ENCODE measurements at regions not wholly inside any gene's neighbourhood (a gene's known extent, or its start where the extent isn't known, plus 50 kb on each side); places are given as distances from the start of the nearest gene placed in this dataset.
"Not testable (repeated sequence)": the region's sequence is repeated elsewhere in the genome, so short reads cannot be mapped to it uniquely, and the experiment has no call there.

DNA sequence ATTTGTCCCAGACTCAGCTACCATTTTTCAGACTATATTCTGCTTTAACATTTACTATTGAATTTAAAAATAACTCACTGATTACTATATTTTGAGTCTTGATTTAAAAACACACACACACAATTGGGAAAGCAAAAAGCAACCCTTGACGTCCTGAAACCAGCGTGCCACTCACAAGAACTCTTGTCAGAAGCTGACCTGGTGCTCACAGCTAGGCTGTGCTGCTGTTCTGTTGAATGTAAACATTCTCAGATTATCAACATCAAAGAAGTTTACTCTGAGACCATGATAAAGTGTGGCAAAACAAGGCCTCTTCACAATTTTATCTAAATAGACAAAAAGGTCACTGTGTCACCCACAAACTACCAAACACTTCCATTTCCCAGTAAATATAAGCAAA is 62.6 kb upstream of the CACNA2D1 start:
- H3K9me2 ChIP-seq (ENCODE audit: insufficient read depth) = no peaks in the 10 kb centered on the region
- CTCF ChIA-PET = no interaction called here
- H3K4me3 ChIP-seq (replicated peaks in 1 of 2; ENCODE audit: low read depth in 1 of 2, low read length in 2 of 2) = no peak overlapping the region
- no peaks in the 10 kb centered on the region for H3K4me1 ChIP-seq (ENCODE audit: control insufficient read depth in 1 of 2, insufficient read depth in 2 of 2, low read length in 2 of 2)
- no peak overlapping the region for H3K9ac ChIP-seq (ENCODE audit: low read length)
- intact Hi-C loops (cut with micrococcal nuclease) = no loop called here
- H3K4me2 ChIP-seq (ENCODE audit: low read length) = no peak overlapping the region
- no peaks in the 10 kb centered on the region for H3K79me2 ChIP-seq (ENCODE audit: insufficient read depth, low read length)
- RAD21 ChIA-PET (ENCODE audit: low non-redundant PET in 1 of 2, low total read pairs in 2 of 2, uncharacterized antibody in 2 of 2, unreplicated experiment in 2 of 2) = no interaction called here
- ATAC-seq = no peak
- POLR2A ChIA-PET = no interaction called here
- no TSS peak for BruUV-seq (replicated peaks)
- TF ChIP-seq SP1 (IDR thresholded peaks at IDR 0.05; ENCODE audit: low read depth) (no peak), POLR2A (IDR thresholded peaks at IDR 0.05; ENCODE audit: borderline replicate concordance, extremely low read depth, insufficient read depth, insufficient read length) (no peak), ELF1 (IDR thresholded peaks at IDR 0.05; ENCODE audit: borderline replicate concordance, low read depth) (no peak), JUND (IDR thresholded peaks at IDR 0.05) (no peak)
- DNase-seq (ENCODE audit: low read depth, low spot score) = no peak
- no peaks in the 10 kb centered on the region; a peak in 1 of 4 replicates for H3K9me3 ChIP-seq (ENCODE audit: control insufficient read depth in 1 of 2, insufficient read depth in 1 of 2, low read depth in 1 of 2, low read length in 2 of 2)
- H3K27ac ChIP-seq (ENCODE audit: low read depth, low read length) = no peak overlapping the region
- H3K36me3 ChIP-seq (ENCODE audit: control insufficient read depth in 1 of 2, insufficient read depth in 2 of 2, low read length in 2 of 2) = no peaks in the 10 kb centered on the region
- H2AFZ ChIP-seq (ENCODE audit: low read depth, low read length, poor library complexity, severe bottlenecking) = no peak overlapping the region
- H3K27me3 ChIP-seq (ENCODE audit: insufficient read depth, low read length) = no peaks in the 10 kb centered on the region
- no peaks in the 10 kb centered on the region for H4K20me1 ChIP-seq (ENCODE audit: insufficient read depth)

GRCh38 chr7:82501346-82501745 is 57.8 kb upstream of the CACNA2D1 start:
- ChIA-PET POLR2A (no interaction called here), RAD21 (ENCODE audit: low non-redundant PET in 1 of 2, low total read pairs in 2 of 2, uncharacterized antibody in 2 of 2, unreplicated experiment in 2 of 2) (no interaction called here), CTCF (no interaction called here)
- no peaks in the 10 kb centered on the region for H3K36me3 ChIP-seq (ENCODE audit: control insufficient read depth in 1 of 2, insufficient read depth in 2 of 2, low read length in 2 of 2)
- intact Hi-C loops (cut with micrococcal nuclease) = no loop called here
- no peak overlapping the region for H2AFZ ChIP-seq (ENCODE audit: low read depth, low read length, poor library complexity, severe bottlenecking)
- H3K9me3 ChIP-seq (ENCODE audit: control insufficient read depth in 1 of 2, insufficient read depth in 1 of 2, low read depth in 1 of 2, low read length in 2 of 2) = no peaks in the 10 kb centered on the region; a peak in 1 of 4 replicates
- H3K27me3 ChIP-seq (ENCODE audit: insufficient read depth, low read length) = no peaks in the 10 kb centered on the region
- no peak overlapping the region for H3K4me2 ChIP-seq (ENCODE audit: low read length)
- no peak overlapping the region for H3K4me3 ChIP-seq (replicated peaks in 1 of 2; ENCODE audit: low read depth in 1 of 2, low read length in 2 of 2)
- no peaks in the 10 kb centered on the region for H3K9me2 ChIP-seq (ENCODE audit: insufficient read depth)
- H3K4me1 ChIP-seq (ENCODE audit: control insufficient read depth in 1 of 2, insufficient read depth in 2 of 2, low read length in 2 of 2) = no peaks in the 10 kb centered on the region
- H4K20me1 ChIP-seq (ENCODE audit: insufficient read depth) = no peaks in the 10 kb centered on the region
- no peak overlapping the region for H3K27ac ChIP-seq (ENCODE audit: low read depth, low read length)
- no peak for TF ChIP-seq ZNF274 (IDR thresholded peaks at IDR 0.05; ENCODE audit: low read depth, low read length)
- no peak for TF ChIP-seq CEBPB (IDR thresholded peaks at IDR 0.05; ENCODE audit: low read depth)
- no peak for TF ChIP-seq SRF (IDR thresholded peaks at IDR 0.05; ENCODE audit: low read depth)
- TF ChIP-seq EGR1 (IDR thresholded peaks at IDR 0.05; ENCODE audit: low read depth) = no peak
- TF ChIP-seq JUND (IDR thresholded peaks at IDR 0.05) = no peak
- TF ChIP-seq POLR2A (IDR thresholded peaks at IDR 0.05; ENCODE audit: borderline replicate concordance, extremely low read depth, insufficient read depth, insufficient read length) = no peak
- no peak for TF ChIP-seq ZFX (IDR thresholded peaks at IDR 0.05)
- TF ChIP-seq, protein P1, sequence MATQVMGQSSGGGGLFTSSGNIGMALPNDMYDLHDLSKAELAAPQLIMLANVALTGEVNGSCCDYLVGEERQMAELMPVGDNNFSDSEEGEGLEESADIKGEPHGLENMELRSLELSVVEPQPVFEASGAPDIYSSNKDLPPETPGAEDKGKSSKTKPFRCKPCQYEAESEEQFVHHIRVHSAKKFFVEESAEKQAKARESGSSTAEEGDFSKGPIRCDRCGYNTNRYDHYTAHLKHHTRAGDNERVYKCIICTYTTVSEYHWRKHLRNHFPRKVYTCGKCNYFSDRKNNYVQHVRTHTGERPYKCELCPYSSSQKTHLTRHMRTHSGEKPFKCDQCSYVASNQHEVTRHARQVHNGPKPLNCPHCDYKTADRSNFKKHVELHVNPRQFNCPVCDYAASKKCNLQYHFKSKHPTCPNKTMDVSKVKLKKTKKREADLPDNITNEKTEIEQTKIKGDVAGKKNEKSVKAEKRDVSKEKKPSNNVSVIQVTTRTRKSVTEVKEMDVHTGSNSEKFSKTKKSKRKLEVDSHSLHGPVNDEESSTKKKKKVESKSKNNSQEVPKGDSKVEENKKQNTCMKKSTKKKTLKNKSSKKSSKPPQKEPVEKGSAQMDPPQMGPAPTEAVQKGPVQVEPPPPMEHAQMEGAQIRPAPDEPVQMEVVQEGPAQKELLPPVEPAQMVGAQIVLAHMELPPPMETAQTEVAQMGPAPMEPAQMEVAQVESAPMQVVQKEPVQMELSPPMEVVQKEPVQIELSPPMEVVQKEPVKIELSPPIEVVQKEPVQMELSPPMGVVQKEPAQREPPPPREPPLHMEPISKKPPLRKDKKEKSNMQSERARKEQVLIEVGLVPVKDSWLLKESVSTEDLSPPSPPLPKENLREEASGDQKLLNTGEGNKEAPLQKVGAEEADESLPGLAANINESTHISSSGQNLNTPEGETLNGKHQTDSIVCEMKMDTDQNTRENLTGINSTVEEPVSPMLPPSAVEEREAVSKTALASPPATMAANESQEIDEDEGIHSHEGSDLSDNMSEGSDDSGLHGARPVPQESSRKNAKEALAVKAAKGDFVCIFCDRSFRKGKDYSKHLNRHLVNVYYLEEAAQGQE (IDR thresholded peaks at IDR 0.05; ENCODE audit: low read depth) = no peak
- no peak for DNase-seq (ENCODE audit: low read depth, low spot score)
- no peak for ATAC-seq
- no peaks in the 10 kb centered on the region for H3K79me2 ChIP-seq (ENCODE audit: insufficient read depth, low read length)
- H3K9ac ChIP-seq (ENCODE audit: low read length) = no peak overlapping the region
- BruUV-seq (replicated peaks) = no TSS peak

- RAD21 ChIA-PET (ENCODE audit: low non-redundant PET in 1 of 2, low total read pairs in 2 of 2, uncharacterized antibody in 2 of 2, unreplicated experiment in 2 of 2); H4K20me1 ChIP-seq (ENCODE audit: insufficient read depth); CTCF ChIA-PET; H3K36me3 ChIP-seq (ENCODE audit: control insufficient read depth in 1 of 2, insufficient read depth in 2 of 2, low read length in 2 of 2); H3K4me2 ChIP-seq (ENCODE audit: low read length); DNase-seq (ENCODE audit: low read depth, low spot score); POLR2A ChIA-PET; intact Hi-C loops (cut with micrococcal nuclease); H3K9me3 ChIP-seq (ENCODE audit: control insufficient read depth in 1 of 2, insufficient read depth in 1 of 2, low read depth in 1 of 2, low read length in 2 of 2); H3K4me3 ChIP-seq (replicated peaks in 1 of 2; ENCODE audit: low read depth in 1 of 2, low read length in 2 of 2); H3K4me1 ChIP-seq (ENCODE audit: control insufficient read depth in 1 of 2, insufficient read depth in 2 of 2, low read length in 2 of 2); H3K9me2 ChIP-seq (ENCODE audit: insufficient read depth); H2AFZ ChIP-seq (ENCODE audit: low read depth, low read length, poor library complexity, severe bottlenecking); H3K9ac ChIP-seq (ENCODE audit: low read length); H3K27me3 ChIP-seq (ENCODE audit: insufficient read depth, low read length); BruUV-seq (replicated peaks); H3K79me2 ChIP-seq (ENCODE audit: insufficient read depth, low read length); H3K27ac ChIP-seq (ENCODE audit: low read depth, low read length); ATAC-seq: not testable (repeated sequence)
Measured at GRCh38 chr7:82499546-82499945, 56.0 kb upstream of the CACNA2D1 start.
